Ovary (tissue), 7 donors: ENCODE measurements at regions not wholly inside any gene's neighbourhood (a gene's known extent, or its start where the extent isn't known, plus 50 kb on each side); places are given as distances from the start of the nearest gene placed in this dataset.

ENCODE experiments used
- DNase-seq, 5 donors: peaks; one replicate each; pipeline ENCODE4 v3.0.0-alpha.2; 2019 to 2020
- H3K27ac ChIP-seq, 2 donors: fragments of 200-600 bp; one replicate each; pipeline versions ENCODE4 v1.5.1 to v1.8.0; 2019 to 2022
- H3K27me3 ChIP-seq: fragments of 200-600 bp; one replicate; pipeline ENCODE4 v1.8.0; 2022
- H3K36me3 ChIP-seq: fragments of 200-600 bp; sonication (generic); one replicate; pipeline ENCODE4 v1.5.1; 2019
- H3K4me1 ChIP-seq: one replicate; pipeline ENCODE4 v1.8.1; 2013; ENCODE audit warnings: mild to moderate bottlenecking, moderate library complexity; ENCODE audit not compliant: insufficient read depth
- H3K4me3 ChIP-seq: fragments of 200-600 bp; sonication (generic); one replicate; pipeline ENCODE4 v1.5.1; 2017
- H3K9me3 ChIP-seq, 2 donors: fragments of 200-600 bp in 1 of 2; sonication (generic) in 1 of 2; one replicate each; pipeline versions ENCODE4 v1.5.1 to v1.8.1; 2013 to 2019; ENCODE audit warnings: mild to moderate bottlenecking in 1 of 2, moderate library complexity in 1 of 2
- CTCF ChIP-seq, 3 donors: fragments of 450-650 bp in 2 of 3; fragments of 200-600 bp in 1 of 3; IDR thresholded peaks; one replicate each; pipeline versions ENCODE4 v1.5.1 to v1.8.0; 2016 to 2022; ENCODE audit warnings: antibody characterized with exemption in 3 of 3, mild to moderate bottlenecking in 1 of 3
- EP300 ChIP-seq: sonication (generic); formaldehyde crosslinking; IDR thresholded peaks from one replicate; pipeline ENCODE4 v1.6.1; 2017; ENCODE audit warnings: antibody characterized with exemption
- POLR2A ChIP-seq: fragments of 450-650 bp; IDR thresholded peaks from one replicate; pipeline ENCODE4 v1.6.1; 2017; ENCODE audit warnings: antibody characterized with exemption, mild to moderate bottlenecking, moderate library complexity
- WGBS, 3 donors: extraction: QIAGEN DNeasy Blood & Tissue Kit in 1 of 3; methylation state at CpG; one replicate each; pipeline versions ENCODE4 v1.1.5 to v1.1.7; 2013 to 2017; 5-methylcytosine and 5-hydroxymethylcytosine counted together
- intact Hi-C, 4 donors: fragments of 100-400 bp; cut with DNase I; formaldehyde crosslinking; loops; one replicate each; pipeline versions ENCODE4 v1.11.0 to v1.15.1; 2022 to 2023
- donor health status: DM: no; HTN: no; CAD: no; lungs with moderate emphysema.
- donor health status: DM: no; HTN: no; CAD: no.
- donor health status: Bipolar disorder and iron deficiency.
- donor health status: DM: no; HTN: no; CAD: no.
- donor health status: DM: yes; HTN: yes; CAD: no.

- no peaks in the 10 kb centered on the region for H3K36me3 ChIP-seq
- TF ChIP-seq CTCF (IDR thresholded peaks at IDR 0.05) (no peak), POLR2A (no peak), EP300 (no peak)
- intact Hi-C loops = no loop called here
- H3K4me1 ChIP-seq = no peaks in the 10 kb centered on the region
- DNase-seq = no peak
- 91 to 95% (median 95%) methylated on average over 13 of the region's 13 CpGs for WGBS, 3 donors
- H3K27ac ChIP-seq = no peak overlapping the region
- no peak overlapping the region for H3K4me3 ChIP-seq
- no peaks in the 10 kb centered on the region for H3K27me3 ChIP-seq
- no peaks in the 10 kb centered on the region for H3K9me3 ChIP-seq
Measured at GRCh38 chr16:63703612-63704011, 1418.3 kb downstream of the CDH11 start.

- WGBS, 3 donors = 73 to 80% (median 80%) methylated on average over 11 of the region's 11 CpGs
Measured at GRCh38 chr16:63702981-63703590, 1418.8 kb downstream of the CDH11 start.

GRCh38 chr16:63697736-63698135 is 1424.1 kb downstream of the CDH11 start:
- Histone ChIP-seq H3K9me3 (no peaks in the 10 kb centered on the region), H3K27me3 (no peaks in the 10 kb centered on the region), H3K4me3 (no peak overlapping the region), H3K36me3 (no peaks in the 10 kb centered on the region), H3K4me1 (no peaks in the 10 kb centered on the region), H3K27ac (no peak overlapping the region)
- DNase-seq = no peak
- TF ChIP-seq EP300 = no peak
- TF ChIP-seq POLR2A = no peak
- no peak for TF ChIP-seq CTCF (IDR thresholded peaks at IDR 0.05)
- intact Hi-C loops = no loop called here
- WGBS, 3 donors = 23 to 32% (median 28%) methylated on average over 1 of the region's 1 CpG

More at GRCh38 chr16:63702981-63703590, 1418.8 kb downstream of the CDH11 start:
- TF ChIP-seq CTCF (IDR thresholded peaks at IDR 0.05) (no peak), POLR2A (no peak), EP300 (no peak)
- Histone ChIP-seq H3K4me1 (no peaks in the 10 kb centered on the region), H3K9me3 (no peaks in the 10 kb centered on the region), H3K4me3 (no peak overlapping the region), H3K27ac (no peak overlapping the region), H3K36me3 (no peaks in the 10 kb centered on the region), H3K27me3 (no peaks in the 10 kb centered on the region)
- intact Hi-C loops = no loop called here
- DNase-seq = no peak

GRCh38 chr16:63695347-63695746 is 1426.5 kb downstream of the CDH11 start:
- TF ChIP-seq CTCF (IDR thresholded peaks at IDR 0.05) (no peak), EP300 (no peak), POLR2A (no peak)
- H3K4me1 ChIP-seq = no peaks in the 10 kb centered on the region
- DNase-seq = no peak
- no peak overlapping the region for H3K4me3 ChIP-seq
- intact Hi-C loops = no loop called here
- no peaks in the 10 kb centered on the region for H3K9me3 ChIP-seq
- 19 to 37% (median 29%) methylated on average over 1 of the region's 1 CpG for WGBS, 3 donors
- H3K27ac ChIP-seq = no peak overlapping the region
- no peaks in the 10 kb centered on the region for H3K36me3 ChIP-seq
- no peaks in the 10 kb centered on the region for H3K27me3 ChIP-seq
